ENCODE measurements at regions not wholly inside any gene's neighbourhood (a gene's known extent, or its start where the extent isn't known, plus 50 kb on each side); places are given as distances from the start of the nearest gene placed in this dataset.

DNA sequence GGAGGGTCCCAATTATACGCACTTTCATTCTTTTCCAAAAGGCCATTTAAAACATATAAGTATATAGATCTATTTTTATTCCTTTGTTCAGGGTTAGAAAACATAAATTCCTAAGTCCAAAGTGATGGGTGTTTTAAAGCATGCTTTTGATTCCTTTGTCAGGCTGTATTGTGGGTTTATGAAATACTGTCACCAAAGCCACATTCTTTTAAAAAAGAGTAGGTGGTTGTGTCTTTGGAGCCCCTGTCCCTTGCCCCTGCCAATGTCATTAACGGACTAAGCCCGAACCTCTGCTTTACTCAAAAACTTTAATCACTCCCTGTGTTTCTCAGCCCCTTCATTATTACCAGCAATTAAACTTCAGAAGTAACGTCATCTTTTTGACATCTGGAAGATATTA is 104.9 kb upstream of the APCDD1 start:
- Histone ChIP-seq H3K27me3 (no peaks in the 10 kb centered on the region), H3K36me3 (no peaks in the 10 kb centered on the region), H3K4me3 (no peak overlapping the region), H3K27ac (no peak overlapping the region), H3K4me1 (no peaks in the 10 kb centered on the region), H3K9me3 (no peaks in the 10 kb centered on the region), H3K9ac (ENCODE audit: low read depth in 2 of 2, low read length in 2 of 2) (no peak overlapping the region)
- intact Hi-C loops (cut with DNase I), result no loop called here
- DNase-seq, result no peak
- TF ChIP-seq CTCF (IDR thresholded peaks at IDR 0.05), result no peak

- Histone ChIP-seq H3K4me3 (no peak overlapping the region), H3K9me3 (no peaks in the 10 kb centered on the region), H3K4me1 (no peaks in the 10 kb centered on the region), H3K36me3 (no peaks in the 10 kb centered on the region), H3K27me3 (no peaks in the 10 kb centered on the region), H3K9ac (ENCODE audit: low read depth in 2 of 2, low read length in 2 of 2) (no peak overlapping the region), H3K27ac (no peak overlapping the region)
- intact Hi-C loops (cut with DNase I), result no loop called here
- TF ChIP-seq CTCF (IDR thresholded peaks at IDR 0.05), result no peak
- DNase-seq, result no peak
Observed at GRCh38 chr18:10350661-10351060, 103.8 kb upstream of the APCDD1 start.

DNA sequence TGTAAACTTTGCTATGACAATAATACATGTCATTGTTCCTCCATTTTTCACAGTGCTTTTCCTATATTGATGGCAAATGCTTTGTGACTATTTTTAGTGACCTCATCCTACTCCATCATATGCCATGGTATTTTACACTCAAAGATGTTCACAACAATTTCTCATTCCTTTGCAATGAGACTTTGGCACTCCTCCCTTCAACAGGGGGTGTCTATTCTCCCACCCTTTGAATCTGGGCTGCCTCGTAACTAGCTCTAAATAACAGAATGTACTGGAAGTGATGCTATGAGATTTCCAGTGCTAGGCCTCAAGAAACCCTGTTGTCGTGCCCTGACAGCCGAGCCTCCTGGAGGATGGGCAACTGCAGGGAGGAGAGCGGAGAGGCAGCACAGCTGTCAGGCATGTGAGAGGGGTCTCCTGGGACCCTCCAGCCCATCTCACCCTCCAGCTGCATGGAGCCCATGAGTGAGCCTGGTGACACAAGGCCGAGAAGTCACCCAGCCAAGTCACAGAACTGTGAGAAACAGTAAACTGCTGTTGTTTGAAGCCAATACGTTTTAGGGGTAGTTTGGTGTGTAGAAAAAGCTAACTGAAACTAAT is 103.1 kb upstream of the APCDD1 start:
- Histone ChIP-seq H3K9me3 (no peaks in the 10 kb centered on the region), H3K36me3 (no peaks in the 10 kb centered on the region), H3K27ac (no peak overlapping the region), H3K4me1 (no peaks in the 10 kb centered on the region), H3K27me3 (no peaks in the 10 kb centered on the region), H3K4me3 (no peak overlapping the region), H3K9ac (ENCODE audit: low read depth in 2 of 2, low read length in 2 of 2) (no peak overlapping the region)
- DNase-seq, result no peak
- intact Hi-C loops (cut with DNase I), result no loop called here
- TF ChIP-seq CTCF (IDR thresholded peaks at IDR 0.05), result no peak

DNA sequence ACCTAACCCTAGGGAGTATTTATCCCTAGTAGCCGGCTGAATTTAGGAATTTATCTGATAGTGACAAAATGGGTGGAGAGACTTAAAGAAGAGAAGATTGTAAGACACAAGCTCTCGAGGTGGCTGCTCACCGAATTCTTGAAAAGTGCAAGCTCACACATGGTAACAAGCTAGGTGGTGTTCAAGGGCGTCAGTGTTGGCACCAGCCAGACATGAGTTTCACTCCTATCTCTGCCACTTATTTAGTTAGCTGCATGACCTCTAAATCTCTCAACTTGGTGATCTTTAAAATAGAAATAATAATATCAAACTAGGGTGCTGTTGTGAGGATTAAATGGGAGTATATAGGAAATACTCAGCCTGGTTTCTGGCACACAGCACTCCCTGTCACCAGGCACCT is 102.6 kb upstream of the APCDD1 start:
- no peak overlapping the region for H3K27ac ChIP-seq
- H3K4me3 ChIP-seq, result no peak overlapping the region
- no peaks in the 10 kb centered on the region for H3K9me3 ChIP-seq
- no peaks in the 10 kb centered on the region for H3K4me1 ChIP-seq
- H3K36me3 ChIP-seq, result no peaks in the 10 kb centered on the region
- intact Hi-C loops (cut with DNase I), result no loop called here
- TF ChIP-seq CTCF (IDR thresholded peaks at IDR 0.05), result no peak
- H3K9ac ChIP-seq (ENCODE audit: low read depth in 2 of 2, low read length in 2 of 2), result no peak overlapping the region
- DNase-seq, result no peak
- H3K27me3 ChIP-seq, result no peaks in the 10 kb centered on the region

DNA sequence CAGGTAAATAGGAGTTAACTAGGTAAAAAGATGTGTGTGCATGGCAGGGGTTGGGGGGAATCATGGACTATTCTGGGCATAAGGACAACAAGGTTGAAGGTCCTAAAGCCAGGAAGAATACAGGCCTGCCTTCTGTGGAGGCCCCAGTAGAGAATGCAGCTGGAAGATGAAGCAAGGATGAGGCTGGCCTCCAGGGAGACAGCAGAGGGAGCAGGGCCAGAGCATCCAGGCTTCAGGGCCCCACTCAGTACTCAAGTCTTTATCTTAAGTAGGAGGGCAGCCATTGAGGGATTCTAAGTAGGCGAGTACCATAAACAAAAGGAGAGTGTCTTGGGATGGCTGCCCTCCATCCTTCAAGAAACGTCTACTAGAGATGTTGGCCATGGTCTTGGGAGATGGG is 101.8 kb upstream of the APCDD1 start:
- H3K27ac ChIP-seq, result no peak overlapping the region
- TF ChIP-seq CTCF (IDR thresholded peaks at IDR 0.05), result no peak
- no peaks in the 10 kb centered on the region for H3K4me1 ChIP-seq
- intact Hi-C loops (cut with DNase I), result no loop called here
- no peaks in the 10 kb centered on the region for H3K27me3 ChIP-seq
- H3K4me3 ChIP-seq, result no peak overlapping the region
- H3K9me3 ChIP-seq, result no peaks in the 10 kb centered on the region
- H3K36me3 ChIP-seq, result no peaks in the 10 kb centered on the region
- no peak for DNase-seq
- no peak overlapping the region for H3K9ac ChIP-seq (ENCODE audit: low read depth in 2 of 2, low read length in 2 of 2)

Measured in colonic mucosa (tissue), 4 donors.